HCT116 (cell line): ENCODE measurements at regions not wholly inside any gene's neighbourhood (a gene's known extent, or its start where the extent isn't known, plus 50 kb on each side); places are given as distances from the start of the nearest gene placed in this dataset.

Source experiments
- CTCF ChIP-seq, 3 experiments: fragments of 200-600 bp in 1 of 3; sonication (generic) in 1 of 3; IDR thresholded peaks in 2 of 3; conservative IDR thresholded peaks in 1 of 3; 2 replicates each; pipeline ENCODE4 v1.5.1; 2012 to 2017; ENCODE audit warnings: low read depth in 2 of 3, low read length in 2 of 3, antibody characterized with exemption in 1 of 3, borderline replicate concordance in 1 of 3, control low read depth in 1 of 3, mild to moderate bottlenecking in 1 of 3, mixed read lengths in 1 of 3, mixed run types in 1 of 3, moderate library complexity in 1 of 3; ENCODE audit not compliant: insufficient read depth in 1 of 3
- EZH2phosphoT487 ChIP-seq: fragments of 200-600 bp; IDR thresholded peaks from 2 replicates; pipeline ENCODE4 v1.6.1; 2018; ENCODE audit warnings: antibody characterized with exemption, borderline replicate concordance
- MAX ChIP-seq: IDR thresholded peaks from 2 replicates; pipeline ENCODE4 v1.6.1; 2012
- POLR2A ChIP-seq: IDR thresholded peaks from 2 replicates; pipeline ENCODE4 v1.7.0; 2011; ENCODE audit warnings: borderline replicate concordance; ENCODE audit not compliant: insufficient read depth, insufficient read length; ENCODE audit errors: extremely low read depth
- TF ChIP-seq, protein P1 (sequence below): IDR thresholded peaks from 2 replicates; pipeline ENCODE4 v1.6.1; 2011; ENCODE audit warnings: mild to moderate bottlenecking, low read length, moderate library complexity; ENCODE audit not compliant: insufficient replicate concordance; ENCODE audit errors: extremely low read depth

GRCh38 chr4:68765876-68766275 lies 49.9 kb upstream of the UGT2B10 start:
- TF ChIP-seq CTCF (IDR thresholded peaks at IDR 0.05 in 2 of 3, conservative IDR thresholded peaks at IDR 0.05 in 1 of 3; ENCODE audit: borderline replicate concordance in 1 of 3, insufficient read depth in 1 of 3, low read depth in 2 of 3, low read length in 2 of 3) (no peak), MAX (no peak), POLR2A (no peak), EZH2phosphoT487 (no peak)
- TF ChIP-seq, protein P1, sequence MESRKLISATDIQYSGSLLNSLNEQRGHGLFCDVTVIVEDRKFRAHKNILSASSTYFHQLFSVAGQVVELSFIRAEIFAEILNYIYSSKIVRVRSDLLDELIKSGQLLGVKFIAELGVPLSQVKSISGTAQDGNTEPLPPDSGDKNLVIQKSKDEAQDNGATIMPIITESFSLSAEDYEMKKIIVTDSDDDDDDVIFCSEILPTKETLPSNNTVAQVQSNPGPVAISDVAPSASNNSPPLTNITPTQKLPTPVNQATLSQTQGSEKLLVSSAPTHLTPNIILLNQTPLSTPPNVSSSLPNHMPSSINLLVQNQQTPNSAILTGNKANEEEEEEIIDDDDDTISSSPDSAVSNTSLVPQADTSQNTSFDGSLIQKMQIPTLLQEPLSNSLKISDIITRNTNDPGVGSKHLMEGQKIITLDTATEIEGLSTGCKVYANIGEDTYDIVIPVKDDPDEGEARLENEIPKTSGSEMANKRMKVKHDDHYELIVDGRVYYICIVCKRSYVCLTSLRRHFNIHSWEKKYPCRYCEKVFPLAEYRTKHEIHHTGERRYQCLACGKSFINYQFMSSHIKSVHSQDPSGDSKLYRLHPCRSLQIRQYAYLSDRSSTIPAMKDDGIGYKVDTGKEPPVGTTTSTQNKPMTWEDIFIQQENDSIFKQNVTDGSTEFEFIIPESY: no peak
